LNCaP clone FGC (cell line): ENCODE measurements at regions not wholly inside any gene's neighbourhood (a gene's known extent, or its start where the extent isn't known, plus 50 kb on each side); places are given as distances from the start of the nearest gene placed in this dataset.

Source experiments
- DNase-seq: peaks from one replicate; pipeline ENCODE4 v3.0.0-alpha.2; 2011; ENCODE audit warnings: low read depth
- H3K4me3 ChIP-seq: 2 replicates; pipeline ENCODE4 v1.5.1; 2011; ENCODE audit warnings: mild to moderate bottlenecking, low read depth, low read length, control low read depth
- CTCF ChIP-seq: IDR thresholded peaks from 2 replicates; pipeline ENCODE4 v1.5.1; 2012; ENCODE audit warnings: mild to moderate bottlenecking; ENCODE audit not compliant: control insufficient read depth, insufficient read depth; ENCODE audit errors: extremely low read depth

GRCh38 chr12:28879379-28879778 is 269.7 kb upstream of the FAR2 start:
- DNase-seq = no peak
- TF ChIP-seq CTCF = no peak
- H3K4me3 ChIP-seq = no peak overlapping the region

DNA sequence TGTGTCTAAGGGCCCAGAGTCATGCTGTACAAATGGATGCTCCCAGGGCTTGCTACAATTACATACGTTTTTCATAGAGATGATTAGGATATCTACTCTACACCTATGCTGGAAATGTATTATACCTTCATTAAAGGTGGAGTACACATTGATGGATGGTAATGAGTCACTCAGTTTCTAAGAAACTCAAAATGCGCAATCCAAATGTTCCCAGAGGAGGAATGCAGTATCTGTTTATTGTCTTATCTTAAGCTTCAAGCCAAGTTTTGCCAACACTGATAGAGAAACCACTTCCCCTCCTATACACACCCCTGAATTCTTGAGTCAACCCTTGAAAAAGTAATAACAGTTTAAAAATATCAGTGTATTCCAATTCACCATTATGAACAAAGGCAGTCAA is 266.6 kb upstream of the FAR2 start:
- no peak overlapping the region for H3K4me3 ChIP-seq
- TF ChIP-seq CTCF = no peak
- no peak for DNase-seq

DNA sequence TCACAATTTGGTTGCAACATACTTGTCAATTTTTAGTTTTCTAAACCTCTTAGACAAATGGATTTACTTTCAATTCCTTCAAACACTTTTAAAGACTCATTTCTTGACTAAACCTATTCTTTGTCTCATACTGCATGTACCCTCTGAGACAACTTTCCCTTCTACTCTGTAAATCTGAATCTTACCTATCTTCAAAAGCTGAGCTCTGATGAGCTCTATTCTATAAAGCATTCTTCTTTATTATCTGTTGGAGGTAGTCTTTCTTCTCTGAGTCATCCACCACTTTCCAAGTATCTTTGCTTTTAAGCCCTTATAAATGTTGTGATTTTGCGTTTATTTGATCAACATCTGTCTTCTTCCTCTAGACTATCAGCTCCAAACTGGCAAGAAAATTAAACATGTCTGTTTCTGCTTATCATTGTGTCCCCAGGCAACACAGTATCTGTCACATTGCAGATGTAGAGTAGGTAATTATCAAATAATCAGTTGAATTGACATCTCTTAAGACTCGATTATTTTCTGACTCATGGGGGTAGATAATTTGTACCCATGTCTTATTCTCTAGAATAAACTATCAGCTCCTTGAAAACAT is 265.6 kb upstream of the FAR2 start:
- H3K4me3 ChIP-seq = no peak overlapping the region
- DNase-seq = no peak
- TF ChIP-seq CTCF = no peak

DNA sequence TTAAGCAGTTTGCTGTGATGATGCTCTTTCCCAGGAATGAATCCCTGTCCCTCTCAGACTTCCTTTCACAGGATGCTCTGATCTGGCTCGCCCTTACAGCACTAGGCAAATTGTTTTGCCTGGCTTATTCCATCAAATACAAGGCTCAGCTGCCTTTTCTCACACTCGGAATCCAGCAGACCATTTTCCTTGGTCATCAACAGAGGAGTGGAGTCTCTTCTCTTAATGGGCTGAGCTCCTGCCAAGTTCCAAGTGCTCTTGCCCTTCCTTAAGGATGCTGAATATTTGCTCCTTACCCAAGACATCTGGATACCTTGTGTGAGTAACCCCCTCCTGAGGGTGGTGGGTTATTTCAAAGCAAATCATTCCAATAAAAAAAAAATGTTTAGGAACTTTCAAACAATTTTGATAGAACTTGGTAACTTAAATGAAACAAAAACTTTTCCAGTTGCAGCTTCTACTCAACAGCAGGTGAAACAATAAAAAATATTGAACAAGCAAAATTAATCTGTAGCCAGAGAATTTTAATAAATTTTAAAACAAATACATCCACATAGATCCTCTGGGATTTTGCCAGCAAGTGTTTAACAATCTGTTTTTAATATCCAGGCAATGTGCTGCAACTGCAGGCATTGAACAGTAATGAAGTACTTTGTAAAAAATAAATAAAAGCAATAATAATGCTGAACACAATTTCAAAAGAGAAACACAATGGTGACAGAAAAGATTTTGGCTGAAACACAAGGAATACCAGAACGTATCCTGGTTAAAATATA is 264.0 kb upstream of the FAR2 start:
- DNase-seq = peak; percentile 8

GRCh38 chr12:28885928-28886327 is 263.1 kb upstream of the FAR2 start:
- TF ChIP-seq CTCF = no peak
- DNase-seq = no peak
- no peak overlapping the region for H3K4me3 ChIP-seq

More for the DNA sequence above, 264.0 kb upstream of the FAR2 start:
- TF ChIP-seq CTCF = no peak
- no peak overlapping the region for H3K4me3 ChIP-seq

DNA sequence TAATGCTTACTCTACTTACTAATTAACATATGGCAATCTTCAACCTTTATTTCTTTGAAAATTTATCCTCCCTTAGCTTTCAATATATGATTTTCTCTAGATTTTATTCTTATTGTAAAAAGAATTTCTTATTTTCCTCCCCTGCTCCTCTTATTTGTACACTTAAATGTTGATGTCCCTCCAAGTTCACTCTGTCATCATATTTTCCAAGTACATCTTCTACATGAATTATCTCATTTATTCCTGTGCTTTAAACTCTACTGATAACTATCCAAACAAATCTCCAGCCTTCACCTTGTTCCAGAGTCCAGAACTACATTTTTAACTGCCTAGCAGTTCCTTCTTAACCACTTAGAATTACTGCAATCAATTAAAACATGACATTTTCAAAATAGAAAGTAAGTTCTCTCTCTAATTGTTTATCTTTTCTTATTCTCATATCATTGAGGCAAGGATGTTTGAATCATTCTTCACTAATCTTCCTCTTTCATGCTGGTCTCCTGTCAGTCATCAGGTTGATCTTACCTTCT is 261.6 kb upstream of the FAR2 start:
- no peak overlapping the region for H3K4me3 ChIP-seq
- DNase-seq = no peak
- TF ChIP-seq CTCF = no peak
